Right atrium auricular region (tissue), 2 donors: ENCODE measurements at regions not wholly inside any gene's neighbourhood (a gene's known extent, or its start where the extent isn't known, plus 50 kb on each side); places are given as distances from the start of the nearest gene placed in this dataset.

ENCODE experiments used
- DNase-seq: peaks from one replicate; pipeline ENCODE4 v3.0.0-alpha.2; 2019; ENCODE audit warnings: low spot score
- H3K27ac ChIP-seq, 2 donors: fragments of 200-600 bp; sonication (generic); 1 replicate in 1 of 2; 2 replicates in 1 of 2; pipeline ENCODE4 v1.5.1; 2016 to 2019
- H3K27me3 ChIP-seq, 2 donors: fragments of 200-600 bp; sonication (generic); one replicate each; pipeline versions ENCODE4 v1.5.1 to v1.6.0; 2017 to 2019
- H3K36me3 ChIP-seq: fragments of 200-600 bp; sonication (generic); one replicate; pipeline ENCODE4 v1.5.1; 2016
- H3K4me1 ChIP-seq, 2 donors: fragments of 200-600 bp; sonication (generic); one replicate each; pipeline versions ENCODE4 v1.5.1 to v1.6.0; 2017 to 2019
- H3K4me3 ChIP-seq, 2 donors: fragments of 200-600 bp; sonication (generic); 1 replicate in 1 of 2; 2 replicates in 1 of 2; pipeline ENCODE4 v1.5.1; 2017 to 2019; ENCODE audit warnings: mild to moderate bottlenecking in 1 of 2, moderate library complexity in 1 of 2
- H3K9me3 ChIP-seq, 2 donors: fragments of 200-600 bp; sonication (generic); one replicate each; pipeline ENCODE4 v1.5.1; 2019
- CTCF ChIP-seq, 2 donors: fragments of 200-600 bp; sonication (generic); IDR thresholded peaks; one replicate each; pipeline ENCODE4 v1.5.1; 2019; ENCODE audit warnings: antibody characterized with exemption in 2 of 2

GRCh38 chr15:47414207-47414606 lies 303.1 kb upstream of the SEMA6D start:
- Histone ChIP-seq H3K36me3 (no peaks in the 10 kb centered on the region), H3K4me1 (peaks cover 0 to 22% of the 10 kb centered on the region in 2 donors), H3K9me3 (no peaks in the 10 kb centered on the region), H3K4me3 (no peak overlapping the region), H3K27ac (no peak overlapping the region), H3K27me3 (no peaks in the 10 kb centered on the region)
- DNase-seq = no peak
- no peak for TF ChIP-seq CTCF (IDR thresholded peaks at IDR 0.05)

GRCh38 chr15:47415539-47415971 lies 301.8 kb upstream of the SEMA6D start:
- Histone ChIP-seq H3K9me3 (no peaks in the 10 kb centered on the region), H3K27me3 (no peaks in the 10 kb centered on the region), H3K4me1 (peaks cover 0 to 16% of the 10 kb centered on the region in 2 donors), H3K4me3 (no peak overlapping the region), H3K36me3 (no peaks in the 10 kb centered on the region), H3K27ac (no peak overlapping the region)
- no peak for DNase-seq
- no peak for TF ChIP-seq CTCF (IDR thresholded peaks at IDR 0.05)

- Histone ChIP-seq H3K4me3 (no peak overlapping the region), H3K27ac (no peak overlapping the region), H3K27me3 (no peaks in the 10 kb centered on the region), H3K36me3 (no peaks in the 10 kb centered on the region), H3K9me3 (no peaks in the 10 kb centered on the region), H3K4me1 (no peaks in the 10 kb centered on the region)
- TF ChIP-seq CTCF (IDR thresholded peaks at IDR 0.05) = no peak
- DNase-seq = no peak
These were observed 294.2 kb upstream of the SEMA6D start for GRCh38 chr15:47422881-47423665.

- TF ChIP-seq CTCF (IDR thresholded peaks at IDR 0.05) = no peak
- no peaks in the 10 kb centered on the region for H3K36me3 ChIP-seq
- H3K27me3 ChIP-seq = no peaks in the 10 kb centered on the region
- H3K9me3 ChIP-seq = no peaks in the 10 kb centered on the region
- no peak overlapping the region for H3K27ac ChIP-seq
- H3K4me3 ChIP-seq = no peak overlapping the region
- H3K4me1 ChIP-seq = no peaks in the 10 kb centered on the region
- DNase-seq = no peak
These were observed 289.8 kb upstream of the SEMA6D start for GRCh38 chr15:47427463-47427862.

- Histone ChIP-seq H3K4me1 (no peaks in the 10 kb centered on the region), H3K36me3 (no peaks in the 10 kb centered on the region), H3K27ac (no peak overlapping the region), H3K27me3 (no peaks in the 10 kb centered on the region), H3K9me3 (no peaks in the 10 kb centered on the region), H3K4me3 (no peak overlapping the region)
- DNase-seq = no peak
- TF ChIP-seq CTCF (IDR thresholded peaks at IDR 0.05) = no peak
These were observed 287.9 kb upstream of the SEMA6D start for GRCh38 chr15:47429376-47429775.

GRCh38 chr15:47431501-47431900 lies 285.8 kb upstream of the SEMA6D start:
- no peaks in the 10 kb centered on the region for H3K4me1 ChIP-seq
- H3K4me3 ChIP-seq = no peak overlapping the region
- TF ChIP-seq CTCF (IDR thresholded peaks at IDR 0.05) = no peak
- H3K36me3 ChIP-seq = no peaks in the 10 kb centered on the region
- no peaks in the 10 kb centered on the region for H3K9me3 ChIP-seq
- H3K27me3 ChIP-seq = no peaks in the 10 kb centered on the region
- DNase-seq = no peak
- H3K27ac ChIP-seq = no peak overlapping the region
